ENCODE measurements at regions not wholly inside any gene's neighbourhood (a gene's known extent, or its start where the extent isn't known, plus 50 kb on each side); places are given as distances from the start of the nearest gene placed in this dataset.
A peak's percentile ranks its signal among the peaks of the same experiment; 100 is the strongest.

DNA sequence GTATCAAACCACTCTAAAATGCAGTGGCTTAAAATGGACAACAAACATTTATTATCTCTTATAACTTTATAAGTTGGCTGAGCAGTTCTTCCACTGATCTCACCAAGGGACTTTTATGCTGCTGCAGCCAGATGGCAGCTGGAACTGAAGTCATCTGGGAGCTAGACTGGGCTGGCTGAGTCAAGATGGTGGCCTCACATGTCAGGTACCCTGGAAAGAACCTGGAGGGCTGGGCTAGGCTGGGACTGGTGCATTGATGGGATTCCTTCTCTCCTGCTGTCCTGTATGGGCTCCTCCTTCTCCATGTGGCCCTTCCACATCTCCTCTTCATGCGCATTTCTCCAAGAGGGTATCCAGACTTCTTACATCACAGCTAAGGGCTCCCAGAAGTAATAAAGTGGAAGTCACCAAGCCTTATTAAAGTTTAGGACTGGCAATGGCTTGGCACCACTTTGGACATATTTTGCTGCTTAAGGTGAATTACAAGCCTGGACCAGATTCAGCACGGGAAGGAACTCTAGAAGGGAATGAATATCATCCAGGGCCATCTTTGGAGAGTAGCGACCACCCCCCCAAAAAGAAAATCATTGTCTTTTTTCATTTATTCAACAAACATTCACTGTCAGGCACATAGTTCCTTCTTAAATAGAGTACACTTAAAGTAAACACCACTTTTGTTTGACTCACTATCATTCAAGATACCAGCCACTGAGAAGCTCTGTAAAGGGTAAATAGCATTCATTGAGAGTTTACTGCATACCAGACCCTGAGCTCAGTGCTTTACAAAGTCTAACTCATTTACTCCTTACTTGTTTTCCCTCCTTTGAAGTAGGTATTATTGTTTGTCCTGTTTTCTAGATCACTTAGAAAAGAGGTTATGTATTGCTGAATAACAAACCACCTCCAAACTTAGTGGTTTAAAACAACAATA lies 138.0 kb downstream of the ZFP36L2 start:
- no peak for DNase-seq

DNA sequence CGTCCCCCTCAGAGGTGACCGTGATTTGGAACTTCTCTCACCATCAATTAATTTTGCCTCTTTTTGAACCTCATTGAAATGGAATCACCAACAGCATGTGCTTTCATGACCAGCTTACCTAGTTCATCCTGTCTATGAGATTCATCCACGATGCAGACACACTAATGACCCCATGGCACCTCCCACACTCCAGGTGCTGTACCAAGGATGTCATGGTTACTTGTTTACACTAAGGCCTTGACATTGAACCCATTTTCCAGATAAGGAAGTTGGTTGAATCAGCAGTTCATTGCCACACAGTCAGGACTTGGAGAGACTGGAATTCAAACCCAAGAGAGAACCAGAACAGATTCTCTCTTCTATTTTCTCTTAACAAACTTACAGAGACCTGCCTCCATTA lies 139.0 kb downstream of the ZFP36L2 start:
- no peak for DNase-seq

DNA sequence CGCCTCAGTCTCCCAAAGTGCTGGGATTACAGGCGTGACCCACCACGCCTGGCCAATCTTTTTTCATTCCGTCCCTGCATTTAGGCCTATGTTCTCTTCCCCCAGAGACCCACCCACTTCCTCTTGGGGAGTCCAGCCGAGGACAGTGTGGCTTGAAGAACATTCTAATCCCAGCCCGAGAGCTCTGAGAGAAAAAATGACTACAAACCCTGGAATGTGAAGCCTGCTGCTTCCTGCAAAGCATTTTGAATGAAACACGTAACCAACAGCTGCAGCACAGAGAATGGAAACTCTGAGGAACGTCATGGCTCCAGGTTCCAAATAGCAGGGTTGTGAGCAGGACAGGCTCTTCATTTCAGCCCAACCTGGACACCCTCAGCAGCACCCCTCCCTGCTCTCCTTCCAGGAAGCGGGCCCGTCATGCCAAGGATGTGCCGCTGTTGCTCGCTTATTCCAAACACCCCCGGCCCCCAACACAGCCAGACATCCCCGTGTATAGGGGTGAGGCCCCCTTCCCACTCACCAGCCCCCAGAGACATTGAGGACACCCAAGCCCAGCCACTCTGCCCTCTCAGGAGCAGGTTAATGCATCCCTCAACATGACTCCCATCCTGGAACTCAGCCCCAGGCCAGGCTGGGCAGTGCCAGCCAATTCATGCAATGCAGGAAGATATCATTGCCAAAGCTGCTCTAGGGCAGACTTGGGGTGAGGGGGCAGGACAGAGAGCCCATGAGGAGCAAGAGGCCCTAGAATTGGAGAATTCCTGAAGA lies 139.8 kb downstream of the ZFP36L2 start:
- peak in 7 of 51 donors; percentile 18 to 62 (median 33) for DNase-seq

DNA sequence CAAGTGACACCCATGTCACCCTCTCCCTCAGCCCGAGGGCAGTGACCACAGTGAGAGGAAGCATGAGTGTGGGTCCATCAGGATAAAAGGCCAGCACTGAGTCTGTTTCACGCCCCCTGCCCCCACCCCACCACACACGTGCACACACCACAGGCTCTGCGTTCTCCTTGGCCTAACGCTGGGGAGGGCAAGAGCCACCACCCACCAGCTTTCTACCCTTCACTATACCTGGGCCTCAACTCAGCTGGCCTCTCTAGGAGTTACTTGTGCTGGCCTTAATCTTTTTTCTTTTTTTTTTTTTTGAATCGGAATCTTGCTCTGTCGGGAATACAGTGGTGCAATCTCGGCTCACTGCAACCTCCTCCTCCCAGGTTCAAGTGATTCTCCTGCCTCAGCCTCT lies 140.5 kb downstream of the ZFP36L2 start:
- DNase-seq, result no peak

DNA sequence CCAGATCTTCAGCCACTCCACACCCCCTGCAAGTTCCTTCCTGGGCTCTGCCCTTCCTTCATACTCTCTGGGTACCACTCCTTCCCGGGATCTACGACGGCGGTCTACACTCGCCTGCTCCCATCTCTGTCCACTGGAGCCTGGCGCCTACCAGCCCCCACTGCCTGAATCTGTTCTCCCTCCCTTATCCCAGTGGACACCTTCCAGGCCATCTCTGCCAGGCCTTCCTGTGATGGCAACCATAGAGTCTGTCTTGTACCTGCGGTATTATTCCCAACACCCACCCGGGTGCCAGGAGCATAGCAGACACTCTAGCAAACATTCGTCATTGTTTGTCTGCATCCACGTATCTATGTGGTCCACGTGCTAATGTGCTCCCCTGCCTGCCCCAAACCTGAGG lies 140.9 kb downstream of the ZFP36L2 start:
- no peak for DNase-seq

DNA sequence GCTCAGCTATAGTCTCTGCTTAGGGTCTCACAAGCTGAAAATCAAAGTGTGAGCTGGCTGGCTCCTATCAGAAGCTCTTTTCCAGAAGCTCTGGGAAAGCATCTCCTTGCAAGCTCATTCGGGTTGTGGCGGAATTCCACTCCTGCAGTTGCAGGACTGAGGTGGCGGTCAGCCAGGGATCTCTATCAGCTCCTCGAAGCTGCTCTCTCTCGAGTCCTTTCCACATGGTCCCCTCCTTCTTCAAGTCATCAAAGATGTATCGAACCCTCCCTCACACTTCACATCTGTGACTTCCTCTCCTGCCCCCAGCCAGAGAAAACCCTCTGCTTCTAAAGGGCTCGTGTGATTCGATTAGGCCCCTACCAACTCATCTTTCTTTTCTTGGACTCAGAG lies 141.7 kb downstream of the ZFP36L2 start:
- peak in 3 of 51 donors; percentile 26 to 30 (median 28) for DNase-seq

DNA sequence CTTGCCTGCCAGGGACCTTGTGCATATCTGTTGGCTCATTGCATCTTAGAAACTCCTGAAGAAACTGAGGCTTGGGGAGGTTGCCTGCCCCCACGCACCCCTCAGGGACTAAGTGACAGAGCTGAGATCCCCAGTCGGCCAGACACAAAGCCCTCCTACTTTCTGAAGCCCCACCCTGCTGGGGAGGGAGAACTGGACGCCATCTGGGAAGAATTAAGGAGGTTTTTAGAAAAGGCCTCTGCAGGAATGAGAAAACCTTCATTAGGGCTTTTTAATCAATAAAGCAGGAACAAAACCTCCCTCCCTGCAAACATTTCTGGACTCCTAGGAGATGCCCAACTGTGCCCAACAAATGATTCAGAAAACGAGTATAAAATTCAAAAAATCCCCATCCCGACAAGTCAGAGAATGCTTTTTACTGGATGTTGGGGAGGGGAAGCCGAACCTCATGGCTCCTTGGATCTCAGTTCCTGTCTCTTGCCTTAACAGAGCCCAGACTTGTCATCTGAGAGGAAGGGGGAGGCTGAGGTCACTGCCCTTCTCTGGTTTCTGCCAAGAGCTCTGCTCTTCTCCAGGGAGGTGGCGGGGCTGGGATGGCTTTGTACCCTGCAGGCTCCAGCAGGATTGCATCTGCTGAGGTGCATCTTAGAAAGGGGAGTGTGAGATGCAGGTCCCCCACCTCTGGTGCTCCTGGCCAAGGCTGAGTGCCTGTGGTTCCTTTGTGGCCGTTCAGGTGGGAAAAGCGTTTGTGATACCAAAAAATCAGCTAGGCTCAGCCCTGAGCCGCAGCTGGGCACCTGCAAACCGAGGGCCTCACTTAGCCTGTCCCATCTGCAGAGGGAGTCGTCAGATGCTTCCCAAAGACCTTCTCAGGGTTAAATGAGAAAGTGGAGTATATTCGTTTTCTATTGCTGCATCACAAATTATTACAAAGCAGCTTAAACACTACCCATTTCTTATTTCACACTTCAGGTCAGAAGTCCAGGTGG lies 142.4 kb downstream of the ZFP36L2 start:
- DNase-seq, result peak in 32 of 51 donors; percentile 26 to 80 (median 57)

DNA sequence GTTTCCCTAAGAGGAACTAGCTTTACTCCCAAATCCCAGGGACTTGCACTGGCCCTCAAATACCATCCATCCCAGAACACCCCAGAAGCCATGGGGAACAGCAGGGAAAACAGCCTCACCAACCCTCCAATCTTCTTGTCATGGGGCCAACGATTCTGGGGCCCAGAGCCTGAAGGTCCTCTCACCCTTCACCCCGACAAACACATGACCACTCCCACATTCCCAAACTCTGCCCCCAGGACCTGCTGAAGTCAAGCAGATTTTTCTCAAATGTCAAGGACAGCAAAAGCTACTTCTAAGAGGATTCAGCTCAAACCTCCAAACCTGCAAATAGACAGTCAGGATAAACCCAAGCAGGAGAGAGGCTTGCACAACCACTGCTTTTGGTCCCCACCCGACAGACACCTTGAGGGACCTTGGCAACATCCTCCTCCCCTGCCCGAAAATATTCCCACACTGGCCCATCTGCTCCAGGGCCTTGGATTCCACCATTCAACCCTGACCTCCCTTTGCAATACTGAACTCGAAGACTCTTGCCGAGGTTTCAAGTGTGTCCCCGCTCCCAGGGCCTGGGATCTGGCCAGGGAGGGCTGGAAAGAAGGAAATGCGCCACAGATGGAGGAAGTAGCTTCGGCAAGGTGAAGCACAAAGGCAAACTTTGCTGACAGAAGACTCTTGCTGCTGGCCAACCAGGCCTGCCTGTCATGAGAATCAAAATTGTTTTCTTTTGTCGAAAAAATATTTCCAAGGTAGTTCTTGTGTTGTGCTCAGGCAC lies 143.3 kb downstream of the ZFP36L2 start:
- DNase-seq, result no peak

DNA sequence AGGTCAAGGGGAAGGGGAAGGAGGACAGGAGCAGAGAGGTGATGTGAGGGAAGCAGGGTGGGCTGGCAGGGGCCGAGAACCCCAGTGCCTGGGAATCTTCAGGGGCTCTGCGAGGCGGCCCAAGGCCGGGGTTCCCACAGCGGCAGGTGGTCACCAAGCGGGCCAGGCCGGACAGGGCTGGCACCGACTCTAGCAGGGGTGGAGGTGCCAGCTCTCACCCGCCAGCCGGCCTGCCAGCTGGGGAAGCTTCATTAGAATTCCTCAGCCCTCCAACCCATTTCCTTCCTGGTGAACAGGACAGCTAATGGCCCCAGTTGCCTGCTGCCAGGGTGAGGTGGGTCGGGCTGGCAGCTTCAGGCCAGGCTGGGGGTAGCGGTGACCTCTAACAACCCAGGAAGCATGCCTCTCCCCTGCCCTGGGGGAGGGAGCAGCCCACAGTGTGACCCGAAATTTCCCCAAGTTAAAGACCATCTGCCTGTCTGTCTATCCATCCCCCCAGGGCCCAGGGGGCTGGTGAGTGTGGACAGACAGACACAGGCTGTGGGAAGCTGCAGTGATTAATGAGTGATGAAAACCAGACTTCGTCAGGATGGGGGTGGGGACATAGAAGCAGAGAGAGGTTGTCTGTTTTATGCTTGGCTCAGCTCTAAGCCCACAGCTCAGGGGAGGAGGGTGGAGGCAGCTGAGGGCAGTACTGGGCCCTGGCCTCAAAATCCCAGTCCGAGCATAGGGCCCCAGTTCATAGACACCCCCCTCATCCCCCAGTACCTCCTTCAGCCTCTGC lies 144.1 kb downstream of the ZFP36L2 start:
- peak in 26 of 51 donors; percentile 17 to 70 (median 52) for DNase-seq

DNA sequence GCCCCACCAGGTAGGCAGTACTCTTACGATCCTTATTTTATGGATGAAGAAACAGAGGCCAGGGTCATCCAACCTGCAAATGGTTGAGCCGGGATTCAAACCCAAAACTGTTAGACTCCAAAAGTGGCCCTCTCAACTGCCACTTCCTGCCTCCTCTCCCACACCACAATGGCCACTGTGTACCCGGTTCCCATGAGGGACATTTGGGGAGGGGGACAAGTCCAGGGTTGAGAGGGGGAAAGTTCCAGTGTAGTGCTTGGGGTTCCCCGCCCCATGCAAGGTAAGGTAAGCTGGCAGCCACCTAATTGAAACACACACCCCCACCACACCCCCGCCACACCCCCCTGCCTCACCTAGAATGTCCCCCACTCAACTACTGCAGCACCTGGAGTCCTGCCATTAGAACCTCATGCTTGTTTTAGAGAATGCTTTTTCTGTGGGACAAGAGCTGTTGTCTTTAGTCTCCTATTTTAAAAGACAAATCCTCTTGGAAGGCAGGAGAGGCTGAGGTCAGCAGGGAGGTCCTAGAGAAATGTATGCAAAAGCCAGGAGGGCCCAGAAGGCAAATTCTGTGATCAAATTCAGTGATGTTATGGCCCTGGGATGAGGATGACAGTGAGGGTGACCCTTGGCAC lies 145.2 kb downstream of the ZFP36L2 start:
- no peak for DNase-seq

DNA sequence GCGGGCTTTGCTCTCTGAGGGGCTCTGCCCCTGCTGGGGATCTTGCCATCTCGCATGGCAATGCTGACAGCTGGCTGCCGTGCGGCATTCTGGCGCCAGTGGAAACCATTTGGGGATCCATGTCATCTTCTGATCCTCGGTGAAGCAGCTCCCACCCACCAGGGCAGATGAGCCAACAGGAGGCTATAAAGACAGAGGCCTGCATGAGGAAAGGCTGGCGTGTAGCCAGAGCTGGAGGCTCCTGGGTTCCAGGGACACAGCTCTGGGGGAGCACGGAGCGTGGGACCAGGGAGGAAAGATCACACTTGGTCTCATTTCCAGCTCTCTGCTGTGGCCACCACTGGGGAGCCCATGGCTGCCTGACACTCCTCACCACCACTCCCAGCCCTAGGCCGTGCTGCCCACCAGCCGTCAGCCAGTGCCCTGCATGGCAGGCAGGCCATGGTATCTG lies 145.8 kb downstream of the ZFP36L2 start:
- DNase-seq, result no peak

DNA sequence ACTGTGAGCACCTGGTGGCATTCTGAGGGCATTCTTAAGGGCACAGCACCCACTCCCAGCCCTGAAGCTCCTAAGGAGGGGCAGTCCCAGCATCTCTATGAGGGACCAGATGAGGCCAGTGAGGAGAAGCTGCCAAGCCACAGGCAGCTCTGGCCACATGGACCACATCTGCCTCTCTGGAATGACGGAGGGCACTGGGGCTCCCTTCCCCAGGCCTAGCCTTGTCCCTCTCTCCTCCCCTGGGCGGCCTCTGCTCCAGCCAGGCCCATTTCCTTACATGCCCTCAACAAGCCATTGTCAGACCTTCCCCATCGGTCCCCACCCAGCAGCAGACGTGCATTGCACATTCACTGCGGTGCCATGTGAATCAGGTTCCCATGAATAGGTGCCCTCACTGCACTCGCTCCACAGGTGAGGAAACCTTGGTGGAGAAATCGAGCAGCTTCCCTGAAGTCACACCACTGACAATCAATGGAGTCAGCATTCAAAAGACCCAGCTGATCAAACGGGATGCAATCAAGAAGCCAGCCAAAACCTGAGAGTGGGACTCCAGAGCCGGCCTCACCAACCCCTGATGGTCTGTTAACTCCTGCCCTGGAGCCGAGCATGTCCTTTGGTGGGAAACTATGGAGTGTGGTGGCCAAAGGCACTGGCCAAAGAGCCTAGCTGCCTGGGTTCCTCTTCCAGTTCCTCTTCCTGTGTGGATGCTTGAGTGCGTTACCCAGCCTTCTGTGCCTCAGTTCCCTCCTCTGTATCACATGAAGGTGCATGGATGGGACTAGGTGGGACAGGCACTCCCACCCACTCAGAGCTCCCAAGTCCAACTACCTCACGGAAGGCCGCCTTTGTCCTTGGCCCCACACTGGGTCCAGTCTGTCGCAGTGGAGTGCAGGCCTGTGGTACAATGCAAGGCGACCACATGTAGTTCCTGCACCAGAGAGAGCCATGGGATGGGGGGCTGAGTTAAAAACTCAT lies 147.3 kb downstream of the ZFP36L2 start:
- DNase-seq, result no peak

DNA sequence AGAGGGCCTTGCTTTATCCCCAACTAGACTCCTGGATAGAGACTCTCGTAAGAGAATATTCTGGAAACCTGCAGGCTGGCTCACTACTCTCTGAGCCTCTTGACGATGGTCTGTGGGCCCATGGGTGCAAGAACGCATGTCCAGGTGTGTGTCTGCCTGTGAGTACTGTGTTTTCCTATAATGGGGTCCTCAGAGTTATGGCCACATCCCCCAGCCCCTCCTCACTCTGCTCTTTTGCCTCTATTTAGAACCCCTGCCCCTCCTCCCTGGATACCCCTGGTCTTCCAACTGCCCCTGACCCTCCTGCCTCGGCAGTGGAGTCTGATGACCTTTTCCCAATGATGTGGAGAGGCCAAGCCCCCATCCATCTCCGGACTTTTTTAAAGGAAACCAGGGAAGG lies 148.1 kb downstream of the ZFP36L2 start:
- DNase-seq, result no peak

DNA sequence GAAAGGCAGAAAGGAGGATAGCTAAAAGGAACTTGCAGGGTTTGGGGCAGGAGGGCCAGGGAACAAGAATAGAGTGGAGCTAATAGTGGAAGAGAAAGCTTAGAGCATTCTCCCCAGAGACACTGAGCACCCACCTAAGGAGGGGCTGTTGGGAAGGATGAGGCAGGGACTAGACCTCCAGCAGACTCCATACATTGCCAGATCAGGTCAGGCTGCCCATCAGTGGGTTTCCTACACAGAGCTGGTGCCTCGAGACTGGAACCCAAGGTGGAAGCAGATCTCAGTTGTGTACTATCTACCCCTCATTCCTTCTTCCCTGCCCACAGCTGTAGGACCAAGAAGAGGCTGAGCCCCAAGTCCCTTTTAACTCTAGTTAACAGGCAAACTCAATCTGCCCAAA lies 148.5 kb downstream of the ZFP36L2 start:
- DNase-seq, result no peak

DNA sequence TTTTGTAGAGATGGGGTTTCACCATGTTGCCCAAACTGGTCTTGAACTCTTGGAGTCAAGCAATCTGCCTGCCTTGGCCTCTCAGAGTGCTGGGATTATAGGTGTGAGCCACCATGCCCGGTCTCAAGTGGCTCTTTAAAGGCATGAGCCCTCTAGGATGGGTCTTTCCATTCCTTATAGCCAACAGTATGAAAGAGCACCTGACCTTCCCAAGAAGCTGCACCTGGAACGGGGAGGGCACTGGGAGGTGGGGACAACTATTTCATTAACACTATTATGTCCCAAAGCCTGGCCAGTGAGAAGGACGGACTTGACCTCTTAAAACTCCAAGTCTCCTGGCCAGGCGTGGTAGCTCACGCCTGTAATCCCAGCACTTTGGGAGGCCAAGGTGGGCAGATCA lies 149.7 kb downstream of the ZFP36L2 start:
- no peak for DNase-seq

DNA sequence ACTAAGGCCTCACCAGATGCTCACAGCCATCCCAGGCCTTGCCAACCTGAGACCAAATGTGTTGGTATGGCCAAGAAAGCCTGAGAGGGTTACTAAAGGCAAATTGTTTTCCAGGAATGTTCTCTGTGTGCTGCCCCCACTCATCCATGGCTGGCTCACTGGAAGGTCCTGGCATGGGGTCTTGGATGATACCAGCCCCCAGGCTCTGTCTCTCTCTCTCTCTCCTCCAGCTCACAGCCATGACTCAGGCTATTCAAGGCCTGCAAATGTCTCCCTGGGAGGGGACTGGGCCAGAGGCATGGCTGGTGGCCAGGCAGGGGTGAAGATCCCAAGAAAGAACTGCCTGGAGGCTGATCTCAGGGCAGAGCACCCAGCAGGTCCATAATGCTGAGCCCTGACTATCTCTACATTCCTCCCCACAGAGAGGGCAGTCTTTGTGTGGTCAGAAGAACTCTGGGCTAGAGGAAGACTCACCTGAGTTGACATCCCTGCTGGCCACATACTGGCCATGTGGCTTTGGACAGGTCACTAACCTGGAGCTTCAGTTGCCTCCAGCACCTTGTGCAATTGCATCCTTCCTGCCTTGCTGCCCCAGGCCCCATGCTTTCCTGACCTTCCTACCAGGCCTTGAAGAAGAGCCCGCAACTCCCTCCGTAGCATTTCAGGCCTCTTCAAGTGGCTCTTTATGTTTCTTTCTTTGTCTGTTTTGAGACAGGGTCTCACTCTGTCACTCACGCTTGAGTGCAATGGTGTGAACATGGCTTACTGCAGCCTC lies 150.4 kb downstream of the ZFP36L2 start:
- DNase-seq, result peak in 5 of 51 donors; percentile 19 to 58 (median 45)

DNA sequence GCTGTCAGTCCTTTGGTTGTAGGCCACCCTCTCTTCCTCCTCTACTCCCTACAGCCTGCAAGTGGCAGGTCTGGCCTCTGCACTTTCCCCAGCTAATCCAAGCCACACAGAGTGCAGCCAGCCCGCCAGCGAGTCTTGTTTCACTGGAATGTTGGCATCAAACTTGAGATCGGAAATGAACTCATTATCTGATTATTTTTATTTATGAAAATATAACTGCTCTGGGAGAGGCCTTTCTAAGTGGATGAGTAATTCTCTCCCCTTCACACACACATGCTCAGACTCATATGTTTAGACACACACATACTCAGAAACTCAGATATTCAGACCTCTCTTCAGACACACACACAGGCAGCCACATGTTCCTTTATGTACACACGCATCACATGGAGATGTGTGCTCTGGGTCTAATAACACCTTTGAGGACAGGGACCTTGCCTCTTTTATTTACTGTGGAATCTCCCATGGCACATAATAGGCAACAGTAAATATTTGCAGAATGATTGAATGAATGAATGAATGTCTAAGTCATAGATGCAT lies 151.3 kb downstream of the ZFP36L2 start:
- DNase-seq, result peak in 1 of 51 donors; percentile 24

Data from hypothalamus (tissue), 51 donors.